Thyroid gland (tissue), 4 donors: ENCODE measurements at regions not wholly inside any gene's neighbourhood (a gene's known extent, or its start where the extent isn't known, plus 50 kb on each side); places are given as distances from the start of the nearest gene placed in this dataset.

Experiments used
- DNase-seq, 2 donors: peaks; one replicate each; pipeline ENCODE4 v3.0.0-alpha.2; 2019
- H3K27ac ChIP-seq, 3 donors: fragments of 200-600 bp; sonication (generic); 1 replicate in 2 of 3; 2 replicates in 1 of 3; pipeline ENCODE4 v1.5.1; 2016 to 2019; ENCODE audit warnings: mild to moderate bottlenecking in 1 of 3, moderate library complexity in 1 of 3
- H3K27me3 ChIP-seq: fragments of 200-600 bp; sonication (generic); one replicate; pipeline ENCODE4 v1.5.1; 2019
- H3K36me3 ChIP-seq, 2 donors: fragments of 200-600 bp; sonication (generic); one replicate each; pipeline ENCODE4 v1.5.1; 2016 to 2019
- H3K4me1 ChIP-seq, 2 donors: fragments of 200-600 bp; sonication (generic); one replicate each; pipeline ENCODE4 v1.5.1; 2017 to 2019
- H3K4me3 ChIP-seq, 3 donors: fragments of 200-600 bp; sonication (generic); replicated peaks in 1 of 3; 1 replicate in 2 of 3; 2 replicates in 1 of 3; pipeline ENCODE4 v1.5.1; 2016; ENCODE audit warnings: mild to moderate bottlenecking in 1 of 3
- H3K9me3 ChIP-seq: fragments of 200-600 bp; sonication (generic); one replicate; pipeline ENCODE4 v1.5.1; 2017
- CTCF ChIP-seq, 6 experiments: fragments of 200-600 bp in 3 of 6; fragments of 450-650 bp in 3 of 6; sonication (generic) in 3 of 6; IDR thresholded peaks; one replicate each; pipeline ENCODE4 v1.5.1; 2016 to 2019; ENCODE audit warnings: antibody characterized with exemption in 6 of 6, mild to moderate bottlenecking in 2 of 6, inconsistent platforms in 1 of 6, moderate library complexity in 1 of 6
- POLR2A ChIP-seq, 2 donors: fragments of 450-650 bp; IDR thresholded peaks; one replicate each; pipeline ENCODE4 v1.6.1; 2017; ENCODE audit warnings: antibody characterized with exemption in 2 of 2, mild to moderate bottlenecking in 2 of 2, moderate library complexity in 1 of 2
- WGBS, 2 donors: methylation state at CpG; one replicate each; pipeline ENCODE4 v1.1.5; 2017; 5-methylcytosine and 5-hydroxymethylcytosine counted together
- intact Hi-C: fragments of 100-400 bp; cut with DNase I; formaldehyde crosslinking; loops from one replicate; pipeline ENCODE4 v1.15.1; 2023

GRCh38 chr3:74375653-74376052 lies 238.8 kb downstream of the CNTN3 start:
- no peak overlapping the region for H3K4me3 ChIP-seq
- intact Hi-C loops, result no loop called here
- no peak overlapping the region for H3K27ac ChIP-seq
- TF ChIP-seq POLR2A (IDR thresholded peaks at IDR 0.05), result no peak
- TF ChIP-seq CTCF (IDR thresholded peaks at IDR 0.05), result no peak
- no peaks in the 10 kb centered on the region for H3K27me3 ChIP-seq
- no peaks in the 10 kb centered on the region for H3K9me3 ChIP-seq
- H3K4me1 ChIP-seq, result no peaks in the 10 kb centered on the region
- no peaks in the 10 kb centered on the region for H3K36me3 ChIP-seq
- no peak for DNase-seq
- 89 to 94% methylated on average over 1 of the region's 1 CpG for whole genome bisulfite sequencing, 2 donors

GRCh38 chr3:74372743-74373142 lies 241.7 kb downstream of the CNTN3 start:
- H3K4me1 ChIP-seq, result no peaks in the 10 kb centered on the region
- no peaks in the 10 kb centered on the region for H3K27me3 ChIP-seq
- DNase-seq, result no peak
- H3K36me3 ChIP-seq, result no peaks in the 10 kb centered on the region
- H3K9me3 ChIP-seq, result no peaks in the 10 kb centered on the region
- no peak overlapping the region for H3K27ac ChIP-seq
- 88 to 89% methylated on average over 2 of the region's 2 CpGs for WGBS, 2 donors
- no peak overlapping the region for H3K4me3 ChIP-seq
- no peak for TF ChIP-seq POLR2A (IDR thresholded peaks at IDR 0.05)
- TF ChIP-seq CTCF (IDR thresholded peaks at IDR 0.05), result no peak
- intact Hi-C loops, result no loop called here

GRCh38 chr3:74370342-74370741 lies 244.1 kb downstream of the CNTN3 start:
- DNase-seq, result no peak
- H3K9me3 ChIP-seq, result no peaks in the 10 kb centered on the region
- intact Hi-C loops, result no loop called here
- WGBS, 2 donors, result 96 to 97% methylated on average over 2 of the region's 2 CpGs
- H3K4me3 ChIP-seq, result no peak overlapping the region
- H3K27ac ChIP-seq, result no peak overlapping the region
- H3K36me3 ChIP-seq, result no peaks in the 10 kb centered on the region
- no peaks in the 10 kb centered on the region for H3K27me3 ChIP-seq
- no peaks in the 10 kb centered on the region for H3K4me1 ChIP-seq
- no peak for TF ChIP-seq POLR2A (IDR thresholded peaks at IDR 0.05)
- TF ChIP-seq CTCF (IDR thresholded peaks at IDR 0.05), result no peak

- H3K4me3 ChIP-seq, result no peak overlapping the region
- no peaks in the 10 kb centered on the region for H3K9me3 ChIP-seq
- intact Hi-C loops, result no loop called here
- H3K27me3 ChIP-seq, result no peaks in the 10 kb centered on the region
- no peaks in the 10 kb centered on the region for H3K4me1 ChIP-seq
- 93% methylated on average over 1 of the region's 1 CpG for WGBS, 2 donors
- no peak overlapping the region for H3K27ac ChIP-seq
- TF ChIP-seq POLR2A (IDR thresholded peaks at IDR 0.05), result no peak
- no peak for TF ChIP-seq CTCF (IDR thresholded peaks at IDR 0.05)
- no peak for DNase-seq
- no peaks in the 10 kb centered on the region for H3K36me3 ChIP-seq
Observed at GRCh38 chr3:74366331-74366730, 248.1 kb downstream of the CNTN3 start.

- H3K36me3 ChIP-seq, result no peaks in the 10 kb centered on the region
- H3K9me3 ChIP-seq, result no peaks in the 10 kb centered on the region
- no peaks in the 10 kb centered on the region for H3K4me1 ChIP-seq
- DNase-seq, result no peak
- no peak overlapping the region for H3K4me3 ChIP-seq
- TF ChIP-seq POLR2A (IDR thresholded peaks at IDR 0.05) (no peak), CTCF (IDR thresholded peaks at IDR 0.05) (no peak)
- H3K27me3 ChIP-seq, result no peaks in the 10 kb centered on the region
- 92 to 94% methylated on average over 1 of the region's 1 CpG for WGBS, 2 donors
- no peak overlapping the region for H3K27ac ChIP-seq
- intact Hi-C loops, result no loop called here
Observed at GRCh38 chr3:74363346-74363745, 251.1 kb downstream of the CNTN3 start.
